NT2/D1 (cell line): ENCODE measurements at regions not wholly inside any gene's neighbourhood (a gene's known extent, or its start where the extent isn't known, plus 50 kb on each side); places are given as distances from the start of the nearest gene placed in this dataset.

Source experiments
- DNase-seq: peaks from one replicate; pipeline ENCODE4 v3.0.0-alpha.2; 2011; ENCODE audit warnings: low read depth, low spot score
- H3K27me3 ChIP-seq: 2 replicates; pipeline ENCODE4 v1.6.0; 2011; ENCODE audit warnings: mild to moderate bottlenecking; ENCODE audit not compliant: insufficient read length, insufficient read depth
- H3K36me3 ChIP-seq: 2 replicates; pipeline ENCODE4 v1.6.1; 2011; ENCODE audit warnings: mild to moderate bottlenecking, low read length, mixed read lengths; ENCODE audit not compliant: insufficient read depth, insufficient read length
- H3K4me1 ChIP-seq: 2 replicates; pipeline ENCODE4 v1.5.1; 2011; ENCODE audit not compliant: insufficient read depth, insufficient read length
- H3K4me3 ChIP-seq: 2 replicates; pipeline ENCODE4 v1.5.1; 2011; ENCODE audit warnings: low read depth; ENCODE audit not compliant: insufficient read length
- H3K9ac ChIP-seq: 2 replicates; pipeline ENCODE4 v1.6.0; 2011; ENCODE audit warnings: low read depth; ENCODE audit not compliant: insufficient read length
- H3K9me3 ChIP-seq: 2 replicates; pipeline ENCODE4 v1.5.1; 2011; ENCODE audit warnings: mild to moderate bottlenecking, low read length; ENCODE audit not compliant: insufficient read depth
- SUZ12 ChIP-seq: IDR thresholded peaks from 2 replicates; pipeline ENCODE4 v1.6.1; 2011; ENCODE audit not compliant: insufficient read length, insufficient read depth; ENCODE audit errors: extremely low read depth
- YY1 ChIP-seq: IDR thresholded peaks from 2 replicates; pipeline ENCODE4 v1.6.1; 2011; ENCODE audit not compliant: insufficient read length, insufficient read depth
- ZNF274 ChIP-seq: IDR thresholded peaks from 2 replicates; pipeline ENCODE4 v1.6.1; 2011; ENCODE audit warnings: mild to moderate bottlenecking, low read depth, low read length

DNA sequence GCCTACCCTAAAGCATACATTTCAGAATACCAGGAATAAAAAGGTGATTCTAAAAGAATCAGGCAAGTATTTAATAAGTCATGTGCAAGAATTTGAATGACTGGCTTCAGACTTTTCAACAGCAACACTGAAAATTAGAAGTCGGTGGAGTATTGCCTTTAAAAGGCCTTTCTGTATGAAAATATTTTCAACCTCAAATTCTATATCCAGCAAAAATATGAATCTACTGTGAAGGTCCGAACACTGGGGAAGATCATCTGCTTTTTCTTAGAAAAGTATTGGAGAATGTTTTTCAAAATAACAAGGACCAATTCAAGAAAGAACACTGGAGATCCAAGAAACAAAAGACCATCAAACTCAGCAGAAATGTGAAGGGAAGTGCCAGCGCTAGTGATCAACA, 459.5 kb upstream of the KLF12 start:
- no peaks in the 10 kb centered on the region for H3K4me1 ChIP-seq
- H3K9me3 ChIP-seq: no peaks in the 10 kb centered on the region
- H3K27me3 ChIP-seq: no peaks in the 10 kb centered on the region
- TF ChIP-seq ZNF274: no peak
- TF ChIP-seq YY1: no peak
- TF ChIP-seq SUZ12: no peak
- no peaks in the 10 kb centered on the region for H3K36me3 ChIP-seq
- no peak overlapping the region for H3K9ac ChIP-seq
- DNase-seq: no peak
- no peak overlapping the region for H3K4me3 ChIP-seq

DNA sequence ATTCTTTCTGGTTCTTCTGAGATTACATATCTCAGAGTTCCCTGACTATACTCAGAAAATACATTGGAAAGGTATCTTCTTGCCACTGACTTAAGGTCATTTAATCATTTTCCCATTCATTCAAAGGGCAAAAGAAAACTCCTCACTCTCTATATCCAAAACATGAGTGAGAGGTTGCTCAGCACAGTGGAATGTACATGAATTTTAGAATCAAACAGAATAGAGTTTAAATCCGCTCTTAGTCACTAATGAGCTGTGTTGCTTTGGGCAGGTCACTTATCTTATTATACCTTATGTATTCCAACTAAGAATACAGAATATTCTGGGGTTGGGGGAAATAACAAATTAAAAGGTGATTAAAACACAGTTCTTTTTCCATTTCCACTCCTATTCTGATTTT, 452.6 kb upstream of the KLF12 start:
- no peak for DNase-seq
- H3K4me3 ChIP-seq: no peak overlapping the region
- H3K9me3 ChIP-seq: no peaks in the 10 kb centered on the region
- no peaks in the 10 kb centered on the region for H3K27me3 ChIP-seq
- H3K9ac ChIP-seq: no peak overlapping the region
- H3K4me1 ChIP-seq: no peaks in the 10 kb centered on the region
- H3K36me3 ChIP-seq: no peaks in the 10 kb centered on the region
- TF ChIP-seq ZNF274 (no peak), SUZ12 (no peak), YY1 (no peak)

DNA sequence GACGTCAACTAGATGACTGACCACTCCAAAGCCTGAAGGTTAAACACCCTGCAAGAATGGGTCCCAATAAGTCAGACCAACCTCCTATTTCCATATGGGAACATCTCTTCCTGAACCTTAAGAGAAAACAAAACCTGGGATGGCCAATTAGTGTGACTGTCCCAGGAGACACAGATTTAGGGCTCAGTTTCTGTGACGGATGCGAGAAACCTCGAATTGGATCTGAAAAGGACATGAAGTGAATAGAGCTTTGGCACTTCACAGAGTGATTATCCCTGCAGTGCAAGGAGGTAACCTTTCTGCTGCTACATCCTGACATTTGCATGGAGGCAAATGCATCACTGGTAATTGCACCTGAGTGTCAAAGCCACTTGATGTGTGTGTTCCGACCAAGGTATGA, 442.2 kb upstream of the KLF12 start:
- H3K36me3 ChIP-seq: no peaks in the 10 kb centered on the region
- H3K4me3 ChIP-seq: no peak overlapping the region
- H3K27me3 ChIP-seq: peaks cover 3% of the 10 kb centered on the region
- H3K9ac ChIP-seq: no peak overlapping the region
- no peaks in the 10 kb centered on the region for H3K4me1 ChIP-seq
- no peak for DNase-seq
- H3K9me3 ChIP-seq: no peaks in the 10 kb centered on the region
- TF ChIP-seq YY1: no peak
- no peak for TF ChIP-seq SUZ12
- no peak for TF ChIP-seq ZNF274

DNA sequence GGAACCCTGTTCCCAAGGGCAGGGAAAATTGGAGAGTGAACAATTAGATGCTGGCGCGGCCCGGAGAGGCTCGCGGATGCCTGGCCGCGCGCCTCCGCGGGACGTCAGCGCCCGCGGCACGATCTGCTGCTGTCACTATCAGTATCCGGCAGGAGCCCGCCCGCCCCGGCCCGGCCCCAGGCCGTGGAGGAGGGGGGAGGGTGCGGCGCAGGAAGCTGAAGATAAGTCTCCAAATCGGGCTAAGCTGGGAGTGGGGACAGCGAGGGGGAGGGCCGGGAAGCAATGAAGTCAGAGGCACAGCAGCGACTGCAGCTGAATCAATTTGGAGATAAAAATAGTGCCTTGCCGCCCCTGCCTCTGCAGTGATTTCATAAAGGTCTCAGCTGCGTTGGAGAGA, 441.5 kb upstream of the KLF12 start:
- DNase-seq: peak; percentile 58
- H3K36me3 ChIP-seq: no peaks in the 10 kb centered on the region
- peak overlapping the region; percentile 49 for H3K4me3 ChIP-seq
- peaks cover 3% of the 10 kb centered on the region for H3K27me3 ChIP-seq
- peak overlapping the region; percentile 61 for H3K9ac ChIP-seq
- no peak for TF ChIP-seq ZNF274
- no peak for TF ChIP-seq SUZ12
- no peak for TF ChIP-seq YY1
- no peaks in the 10 kb centered on the region for H3K9me3 ChIP-seq
- no peaks in the 10 kb centered on the region for H3K4me1 ChIP-seq

DNA sequence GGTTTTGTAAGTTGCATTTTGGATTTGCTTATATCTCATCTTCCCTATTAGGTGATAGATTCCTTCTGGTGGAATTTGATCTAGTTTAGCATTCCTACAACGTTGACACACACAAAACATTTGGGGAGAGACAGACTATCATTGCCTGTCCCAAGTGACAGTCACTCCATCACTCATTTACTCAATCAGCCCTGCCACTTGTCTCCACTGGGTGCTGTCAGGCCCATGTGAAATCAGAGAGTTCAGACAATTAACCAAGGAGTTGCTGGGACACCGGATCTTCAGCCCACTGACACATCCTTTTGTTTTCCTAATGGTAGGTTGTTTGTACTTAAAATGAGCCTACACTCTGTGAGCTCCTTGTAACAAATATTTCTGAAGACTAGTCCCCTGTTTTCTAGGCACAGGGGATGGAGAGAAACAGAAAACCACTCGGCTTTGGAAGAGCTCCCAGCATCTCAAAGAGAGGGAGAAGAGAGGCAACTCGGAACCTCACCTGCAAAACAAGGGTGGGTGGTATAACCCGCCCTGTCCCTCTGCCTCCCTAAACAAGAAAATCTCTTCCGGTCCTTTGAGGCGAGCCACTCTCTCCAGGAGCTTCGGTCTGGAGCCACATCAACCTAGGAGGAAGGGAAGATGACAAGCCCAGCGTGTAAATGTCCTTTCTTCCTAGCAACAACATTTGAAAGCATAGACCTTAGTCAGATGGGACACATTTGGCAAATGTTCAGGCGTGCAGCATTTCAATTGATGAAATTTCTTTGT, 440.9 kb upstream of the KLF12 start:
- H3K36me3 ChIP-seq: no peaks in the 10 kb centered on the region
- H3K9ac ChIP-seq: no peak overlapping the region
- H3K4me3 ChIP-seq: peak overlapping the region; percentile 39
- TF ChIP-seq ZNF274 (no peak), SUZ12 (no peak), YY1 (no peak)
- H3K4me1 ChIP-seq: no peaks in the 10 kb centered on the region
- peak; percentile 13 for DNase-seq
- peaks cover 3% of the 10 kb centered on the region for H3K27me3 ChIP-seq
- no peaks in the 10 kb centered on the region for H3K9me3 ChIP-seq

DNA sequence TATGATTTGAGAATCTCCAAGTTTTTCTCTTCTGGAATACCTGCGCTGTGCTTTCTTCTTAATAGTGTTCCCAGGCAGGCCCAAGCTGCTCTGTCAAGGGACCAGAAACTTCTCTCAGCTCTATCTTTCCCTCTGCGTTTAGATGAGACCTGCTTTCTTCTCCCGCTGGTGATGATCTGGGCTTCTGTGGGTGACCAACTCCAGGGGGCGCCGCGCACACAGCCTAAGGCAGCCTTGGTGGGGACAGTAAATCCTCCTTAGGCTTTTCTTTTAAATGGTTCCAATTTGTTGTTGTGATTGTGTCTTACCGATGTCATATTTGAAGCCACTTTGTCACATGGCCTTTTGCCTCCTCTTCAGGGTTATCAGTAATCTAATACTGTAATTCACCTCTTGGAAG, 439.4 kb upstream of the KLF12 start:
- H3K4me3 ChIP-seq: no peak overlapping the region
- no peak for TF ChIP-seq ZNF274
- no peak for TF ChIP-seq YY1
- H3K9ac ChIP-seq: no peak overlapping the region
- no peaks in the 10 kb centered on the region for H3K9me3 ChIP-seq
- H3K4me1 ChIP-seq: no peaks in the 10 kb centered on the region
- H3K36me3 ChIP-seq: no peaks in the 10 kb centered on the region
- peaks cover 3% of the 10 kb centered on the region for H3K27me3 ChIP-seq
- peak; percentile 15 for DNase-seq

DNA sequence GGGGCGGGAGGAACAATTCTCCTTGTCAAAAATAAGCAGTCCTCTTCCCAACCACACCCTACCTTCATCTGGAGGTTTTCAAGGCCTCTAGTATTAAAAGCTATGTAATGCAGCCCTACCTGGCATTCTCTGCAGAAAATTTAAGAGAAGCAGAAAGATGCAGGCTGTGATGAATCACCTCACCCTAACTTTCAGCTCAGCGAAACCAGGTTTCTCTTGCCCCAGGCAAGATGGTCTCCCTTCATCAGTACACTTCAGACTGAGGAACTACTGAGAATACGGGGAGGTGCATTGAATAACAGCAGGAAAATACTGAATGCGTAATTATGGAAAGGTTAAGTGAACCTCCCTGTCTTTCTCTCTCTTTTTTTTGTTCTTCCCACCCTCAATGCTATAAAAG, 437.6 kb upstream of the KLF12 start:
- H3K4me1 ChIP-seq: no peaks in the 10 kb centered on the region
- H3K4me3 ChIP-seq: no peak overlapping the region
- TF ChIP-seq SUZ12 (no peak), ZNF274 (no peak), YY1 (no peak)
- H3K9me3 ChIP-seq: no peaks in the 10 kb centered on the region
- no peak overlapping the region for H3K9ac ChIP-seq
- H3K36me3 ChIP-seq: no peaks in the 10 kb centered on the region
- H3K27me3 ChIP-seq: peaks cover 3% of the 10 kb centered on the region
- DNase-seq: no peak

DNA sequence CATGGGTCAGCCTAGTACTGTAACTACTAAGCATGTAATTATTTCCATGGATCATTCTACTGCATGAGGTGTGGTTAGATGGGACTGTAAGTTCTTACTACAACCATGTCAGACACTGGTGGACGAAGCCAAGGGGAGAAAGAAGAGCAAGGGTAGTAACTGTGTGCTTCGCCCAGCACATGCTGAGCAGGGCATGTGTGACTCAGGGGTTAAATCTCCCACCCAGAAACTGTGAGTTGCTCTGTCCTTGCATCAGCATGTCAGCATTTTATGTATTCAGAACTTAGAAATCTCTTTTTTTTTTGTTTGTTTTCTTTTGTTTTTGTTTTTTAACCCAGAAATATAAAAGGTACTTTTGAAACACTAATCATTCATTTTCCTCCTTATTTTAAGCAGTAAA, 436.6 kb upstream of the KLF12 start:
- Histone ChIP-seq H3K4me3 (no peak overlapping the region), H3K9ac (no peak overlapping the region), H3K4me1 (no peaks in the 10 kb centered on the region), H3K36me3 (no peaks in the 10 kb centered on the region), H3K9me3 (no peaks in the 10 kb centered on the region), H3K27me3 (peaks cover 3% of the 10 kb centered on the region)
- DNase-seq: no peak
- TF ChIP-seq ZNF274: no peak
- TF ChIP-seq YY1: no peak
- no peak for TF ChIP-seq SUZ12
